ENCODE measurements at regions not wholly inside any gene's neighbourhood (a gene's known extent, or its start where the extent isn't known, plus 50 kb on each side); places are given as distances from the start of the nearest gene placed in this dataset.

DNA sequence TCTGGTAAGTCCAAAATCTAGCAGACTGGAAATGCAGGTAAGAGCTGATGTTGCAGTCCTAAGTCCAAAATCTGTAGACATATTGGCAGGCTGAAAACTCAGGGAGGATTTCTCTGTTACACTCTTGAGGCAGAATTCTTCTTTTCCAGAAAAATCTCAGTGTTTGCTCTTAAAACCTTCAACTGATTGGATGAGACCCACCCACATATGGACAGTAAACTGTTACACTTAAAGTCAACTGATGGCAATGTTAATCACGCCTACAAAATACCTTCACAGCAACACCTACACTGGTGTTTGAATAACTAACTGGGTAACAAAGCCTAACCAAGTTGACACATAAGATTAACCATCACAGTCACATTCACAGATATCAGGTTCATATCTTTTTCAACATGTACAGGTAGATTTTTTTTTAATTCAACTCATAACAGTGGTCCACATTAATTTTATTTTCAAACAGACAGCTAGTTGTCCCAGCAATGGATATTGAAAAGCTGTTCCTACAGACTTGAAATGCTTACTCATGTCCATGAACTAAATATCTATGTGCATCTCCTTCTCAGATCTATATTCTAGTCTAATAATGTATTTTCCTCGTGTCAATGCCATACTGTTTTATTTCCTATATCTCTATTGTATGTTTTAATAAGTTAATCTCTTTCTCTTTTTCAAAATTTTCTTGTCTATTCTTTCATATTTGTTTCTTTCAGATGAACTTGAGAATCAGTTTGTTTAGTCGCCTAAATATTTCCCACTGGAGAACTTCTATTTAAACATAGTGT, 110.1 kb downstream of the TMPRSS5 start (continued):
- TF ChIP-seq ILF3 (IDR thresholded peaks at IDR 0.05; ENCODE audit: borderline replicate concordance) (no peak), ZNF12 (CRISPR knock-in tag; IDR thresholded peaks at IDR 0.05) (no peak), RBM25 (IDR thresholded peaks at IDR 0.05; ENCODE audit: low read depth, low read length, severe bottlenecking) (peak; percentile 87), TOE1 (IDR thresholded peaks at IDR 0.05; ENCODE audit: borderline replicate concordance) (no peak), TOE1 (CRISPR knock-in tag; IDR thresholded peaks at IDR 0.05; ENCODE audit: borderline replicate concordance, low read depth) (no peak)

DNA sequence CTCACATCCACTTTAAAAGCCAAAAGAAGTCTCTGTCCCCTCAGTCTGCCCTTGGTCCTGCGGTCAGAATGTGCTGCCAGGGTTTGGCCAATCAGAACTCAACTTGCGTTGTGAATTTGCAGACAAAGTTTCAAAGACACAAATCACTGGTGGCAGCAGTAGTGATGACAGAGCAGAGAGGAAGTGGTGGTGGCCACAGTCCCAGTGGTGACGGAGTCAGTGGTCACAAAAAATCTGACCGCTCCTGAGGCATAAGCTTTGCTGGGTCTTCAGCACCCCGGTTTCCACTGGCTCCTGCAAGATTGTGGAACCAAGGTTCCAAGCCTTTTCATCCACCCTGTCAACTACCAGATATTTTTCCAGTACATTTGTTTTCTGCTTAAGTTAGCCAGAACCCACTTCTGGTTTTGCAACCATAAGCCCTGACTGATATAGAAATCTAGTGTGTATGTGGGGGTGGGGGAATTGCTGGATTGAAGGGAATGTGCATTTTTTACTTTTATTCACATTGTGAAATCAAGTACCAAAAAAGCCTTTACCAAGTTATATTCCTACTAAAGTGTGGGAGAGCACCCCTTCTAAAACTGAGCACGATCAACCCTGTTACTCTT, 112.3 kb downstream of the TMPRSS5 start:
- intact Hi-C loops (cut with micrococcal nuclease): loop anchor here (10.0 kb wide), 1 partner anchor 671 kb away; no protein-coding TSS in a partner anchor
- Histone ChIP-seq H3K9me3 (replicated peaks; ENCODE audit: control insufficient read depth, insufficient read depth, low read depth, low read length) (no peaks in the 10 kb centered on the region), H3K4me3 (no peak overlapping the region), H3K36me3 (ENCODE audit: control insufficient read depth, insufficient read depth, low read length) (no peaks in the 10 kb centered on the region), H3K9ac (ENCODE audit: insufficient read depth in 1 of 2, low read depth in 2 of 2, low read length in 2 of 2) (no peak overlapping the region), H3K27ac (ENCODE audit: extremely low read depth, low read depth, low read length) (no peak overlapping the region), H2AFZ (ENCODE audit: low read depth, low read length) (peak overlapping the region; percentile 59; the same call in 1 of the 2 replicates), H3K79me2 (ENCODE audit: control insufficient read depth, insufficient read depth, low read length) (no peaks in the 10 kb centered on the region), H3K4me2 (ENCODE audit: insufficient read depth, low read length) (peak overlapping the region; percentile 38), H4K20me1 (replicated peaks; ENCODE audit: control insufficient read depth, insufficient read depth, low read length) (no peaks in the 10 kb centered on the region), H3K27me3 (ENCODE audit: control insufficient read depth in 2 of 2, insufficient read depth in 2 of 2, low read length in 2 of 2) (no peaks in the 10 kb centered on the region), H3K4me1 (replicated peaks in 1 of 2; ENCODE audit: control insufficient read depth in 2 of 2, insufficient read depth in 2 of 2, low read length in 2 of 2) (peaks cover 2 to 9% of the 10 kb centered on the region in 2 experiments), H3K9me1 (ENCODE audit: control insufficient read depth, insufficient read depth, low read length) (no peaks in the 10 kb centered on the region)
- ChIA-PET CTCF (ENCODE audit: low intra/inter-chr PET ratio) (no interaction called here), POLR2A (no interaction called here)
- DNase-seq (ENCODE audit: extremely low read depth in 1 of 4, low spot score in 3 of 4): peak; percentile 16 to 73 (median 45)
- in situ Hi-C loops (cut with MboI): no loop called here
- peak; percentile 95 for ATAC-seq
- peak; percentile 78 for FAIRE-seq
- WGBS (ENCODE audit: insufficient coverage, low coverage, missing lambda C conversion rate): 8% methylated on average over 6 of the region's 6 CpGs
- BruUV-seq (replicated peaks): no TSS peak
- TF ChIP-seq ZKSCAN8 (CRISPR knock-in tag; IDR thresholded peaks at IDR 0.05) (no peak), ZNF175 (CRISPR knock-in tag; IDR thresholded peaks at IDR 0.05; ENCODE audit: low read depth) (peak; percentile 30; the same call in 1 of the 2 replicates), SMARCA4 (IDR thresholded peaks at IDR 0.05) (peak; percentile 59; the same call in 1 of the 2 replicates), ZNF212 (CRISPR knock-in tag; IDR thresholded peaks at IDR 0.05) (no peak), FOSL1 (tag; conservative IDR thresholded peaks at IDR 0.05) (peak; percentile 62), MEIS2 (IDR thresholded peaks at IDR 0.05; ENCODE audit: partially characterized antibody) (peak; percentile 99), NCOR1 (IDR thresholded peaks at IDR 0.05) (0 out of 2 replicates have a peak, but pooled peaks have one; percentile 13)
- TF ChIP-seq, protein P1, sequence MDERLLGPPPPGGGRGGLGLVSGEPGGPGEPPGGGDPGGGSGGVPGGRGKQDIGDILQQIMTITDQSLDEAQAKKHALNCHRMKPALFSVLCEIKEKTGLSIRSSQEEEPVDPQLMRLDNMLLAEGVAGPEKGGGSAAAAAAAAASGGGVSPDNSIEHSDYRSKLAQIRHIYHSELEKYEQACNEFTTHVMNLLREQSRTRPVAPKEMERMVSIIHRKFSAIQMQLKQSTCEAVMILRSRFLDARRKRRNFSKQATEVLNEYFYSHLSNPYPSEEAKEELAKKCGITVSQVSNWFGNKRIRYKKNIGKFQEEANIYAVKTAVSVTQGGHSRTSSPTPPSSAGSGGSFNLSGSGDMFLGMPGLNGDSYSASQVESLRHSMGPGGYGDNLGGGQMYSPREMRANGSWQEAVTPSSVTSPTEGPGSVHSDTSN (CRISPR knock-in tag; IDR thresholded peaks at IDR 0.05; ENCODE audit: low read depth): peak; percentile 49; the same call in 1 of the 2 replicates
- TF ChIP-seq, protein P1 (tag; conservative IDR thresholded peaks at IDR 0.05; ENCODE audit: low read depth): peak; percentile 98
- TF ChIP-seq, protein P2, sequence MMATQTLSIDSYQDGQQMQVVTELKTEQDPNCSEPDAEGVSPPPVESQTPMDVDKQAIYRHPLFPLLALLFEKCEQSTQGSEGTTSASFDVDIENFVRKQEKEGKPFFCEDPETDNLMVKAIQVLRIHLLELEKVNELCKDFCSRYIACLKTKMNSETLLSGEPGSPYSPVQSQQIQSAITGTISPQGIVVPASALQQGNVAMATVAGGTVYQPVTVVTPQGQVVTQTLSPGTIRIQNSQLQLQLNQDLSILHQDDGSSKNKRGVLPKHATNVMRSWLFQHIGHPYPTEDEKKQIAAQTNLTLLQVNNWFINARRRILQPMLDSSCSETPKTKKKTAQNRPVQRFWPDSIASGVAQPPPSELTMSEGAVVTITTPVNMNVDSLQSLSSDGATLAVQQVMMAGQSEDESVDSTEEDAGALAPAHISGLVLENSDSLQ (IDR thresholded peaks at IDR 0.05): peak; percentile 91
- TF ChIP-seq, protein P3, sequence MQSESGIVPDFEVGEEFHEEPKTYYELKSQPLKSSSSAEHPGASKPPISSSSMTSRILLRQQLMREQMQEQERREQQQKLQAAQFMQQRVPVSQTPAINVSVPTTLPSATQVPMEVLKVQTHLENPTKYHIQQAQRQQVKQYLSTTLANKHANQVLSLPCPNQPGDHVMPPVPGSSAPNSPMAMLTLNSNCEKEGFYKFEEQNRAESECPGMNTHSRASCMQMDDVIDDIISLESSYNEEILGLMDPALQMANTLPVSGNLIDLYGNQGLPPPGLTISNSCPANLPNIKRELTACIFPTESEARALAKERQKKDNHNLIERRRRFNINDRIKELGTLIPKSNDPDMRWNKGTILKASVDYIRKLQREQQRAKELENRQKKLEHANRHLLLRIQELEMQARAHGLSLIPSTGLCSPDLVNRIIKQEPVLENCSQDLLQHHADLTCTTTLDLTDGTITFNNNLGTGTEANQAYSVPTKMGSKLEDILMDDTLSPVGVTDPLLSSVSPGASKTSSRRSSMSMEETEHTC (IDR thresholded peaks at IDR 0.05): no peak

Data from K562 (cell line).